Osteocyte (in vitro differentiated cells): ENCODE measurements at regions not wholly inside any gene's neighbourhood (a gene's known extent, or its start where the extent isn't known, plus 50 kb on each side); places are given as distances from the start of the nearest gene placed in this dataset.

Experiments
- DNase-seq: peaks from one replicate; pipeline ENCODE4 v3.0.0; 2021; ENCODE audit warnings: mixed read lengths; ENCODE audit not compliant: unreplicated experiment; ENCODE audit errors: extremely low spot score
- H3K27ac Mint-ChIP-seq: one replicate; pipeline ENCODE4 v1.8.0; 2021; ENCODE audit warnings: mild to moderate bottlenecking, mixed read lengths; ENCODE audit not compliant: unreplicated experiment
- H3K27me3 Mint-ChIP-seq: one replicate; pipeline ENCODE4 v1.8.0; 2021; ENCODE audit warnings: mixed read lengths; ENCODE audit not compliant: unreplicated experiment
- H3K36me3 Mint-ChIP-seq: one replicate; pipeline ENCODE4 v1.8.0; 2021; ENCODE audit warnings: mixed read lengths; ENCODE audit not compliant: unreplicated experiment
- H3K4me1 Mint-ChIP-seq: one replicate; pipeline ENCODE4 v1.8.0; 2021; ENCODE audit warnings: mixed read lengths; ENCODE audit not compliant: unreplicated experiment
- H3K4me3 Mint-ChIP-seq: one replicate; pipeline ENCODE4 v1.8.0; 2021; ENCODE audit warnings: mild to moderate bottlenecking, moderate library complexity, mixed read lengths; ENCODE audit not compliant: unreplicated experiment
- H3K9me3 Mint-ChIP-seq: one replicate; pipeline ENCODE4 v1.8.0; 2021; ENCODE audit warnings: mixed read lengths; ENCODE audit not compliant: unreplicated experiment
- CTCF ChIP-seq: fragments of 200-600 bp; sonication (generic); IDR thresholded peaks from 2 replicates; pipeline ENCODE4 v1.5.0; 2021; ENCODE audit warnings: antibody characterized with exemption, mild to moderate bottlenecking, moderate library complexity

DNA sequence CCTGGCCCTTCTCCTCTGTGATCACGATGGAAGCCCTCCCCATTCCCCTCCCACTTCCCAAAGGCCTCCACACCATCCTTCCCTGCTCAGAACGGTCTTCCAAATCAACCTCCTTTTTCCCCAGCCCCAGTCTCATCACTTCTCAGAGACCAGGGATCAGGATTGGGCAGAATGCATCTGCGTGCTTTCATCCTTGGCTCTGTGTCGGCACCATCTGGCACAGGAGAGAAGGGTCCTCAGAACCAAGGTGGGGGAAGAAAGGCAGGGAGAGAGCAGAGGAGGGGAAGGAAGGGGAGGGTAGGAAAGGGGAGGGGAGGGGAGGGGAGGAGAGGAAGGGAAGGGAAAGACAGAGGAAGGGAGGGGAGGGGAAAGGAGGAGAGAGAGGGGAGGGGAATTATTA lies 52.4 kb upstream of the FICD start:
- H3K36me3 Mint-ChIP-seq: no peaks in the 10 kb centered on the region
- TF ChIP-seq CTCF: no peak
- no peaks in the 10 kb centered on the region for H3K9me3 Mint-ChIP-seq
- H3K4me3 Mint-ChIP-seq: no peak overlapping the region
- no peak overlapping the region for H3K27ac Mint-ChIP-seq
- H3K4me1 Mint-ChIP-seq: no peaks in the 10 kb centered on the region
- H3K27me3 Mint-ChIP-seq: peaks cover 17% of the 10 kb centered on the region
- no peak for DNase-seq

DNA sequence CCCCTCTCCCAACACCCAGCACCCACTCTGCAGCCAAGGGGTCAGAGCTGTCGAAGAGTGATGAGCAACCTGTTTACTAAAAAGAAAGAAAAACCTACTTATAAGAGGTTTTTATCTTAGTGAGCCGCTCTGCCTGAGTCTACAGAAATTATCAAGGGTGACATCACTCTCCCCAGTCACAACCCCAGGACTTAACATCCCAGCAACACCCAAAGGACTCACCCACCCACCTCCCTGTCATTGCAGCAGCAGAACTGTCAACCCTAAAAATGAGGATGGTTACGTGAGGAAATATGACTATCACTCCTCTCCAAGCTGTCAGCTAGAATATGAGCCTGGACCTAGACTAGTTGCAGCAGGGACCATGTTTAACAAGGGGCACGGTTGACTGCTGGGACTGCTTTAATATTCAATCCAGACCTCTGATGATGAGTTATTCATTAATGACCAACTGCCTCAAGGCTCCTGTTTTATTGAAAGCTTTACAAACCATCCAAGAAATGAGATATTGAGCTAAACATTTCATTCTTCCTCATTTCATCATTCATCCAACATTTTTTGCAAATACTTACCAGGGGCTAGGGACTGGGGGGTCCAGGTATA lies 53.9 kb upstream of the FICD start:
- Mint-ChIP-seq H3K4me1 (peaks cover 4% of the 10 kb centered on the region), H3K9me3 (no peaks in the 10 kb centered on the region), H3K4me3 (no peak overlapping the region), H3K36me3 (no peaks in the 10 kb centered on the region), H3K27me3 (peaks cover 17% of the 10 kb centered on the region), H3K27ac (no peak overlapping the region)
- TF ChIP-seq CTCF: no peak
- no peak for DNase-seq

GRCh38 chr12:108459149-108459548 lies 55.9 kb upstream of the FICD start:
- peaks cover 20% of the 10 kb centered on the region for H3K27me3 Mint-ChIP-seq

GRCh38 chr12:108457734-108458361 lies 57.2 kb upstream of the FICD start:
- H3K36me3 Mint-ChIP-seq: no peaks in the 10 kb centered on the region
- H3K27ac Mint-ChIP-seq: no peak overlapping the region
- no peaks in the 10 kb centered on the region for H3K9me3 Mint-ChIP-seq
- peaks cover 20% of the 10 kb centered on the region for H3K27me3 Mint-ChIP-seq
- peak; percentile 43 for TF ChIP-seq CTCF
- H3K4me3 Mint-ChIP-seq: no peak overlapping the region
- peaks cover 7% of the 10 kb centered on the region for H3K4me1 Mint-ChIP-seq
- DNase-seq: no peak

More at GRCh38 chr12:108459149-108459548, 55.9 kb upstream of the FICD start:
- no peaks in the 10 kb centered on the region for H3K36me3 Mint-ChIP-seq
- H3K4me3 Mint-ChIP-seq: no peak overlapping the region
- H3K4me1 Mint-ChIP-seq: peaks cover 7% of the 10 kb centered on the region
- no peak for TF ChIP-seq CTCF
- H3K9me3 Mint-ChIP-seq: no peaks in the 10 kb centered on the region
- H3K27ac Mint-ChIP-seq: no peak overlapping the region
- no peak for DNase-seq

DNA sequence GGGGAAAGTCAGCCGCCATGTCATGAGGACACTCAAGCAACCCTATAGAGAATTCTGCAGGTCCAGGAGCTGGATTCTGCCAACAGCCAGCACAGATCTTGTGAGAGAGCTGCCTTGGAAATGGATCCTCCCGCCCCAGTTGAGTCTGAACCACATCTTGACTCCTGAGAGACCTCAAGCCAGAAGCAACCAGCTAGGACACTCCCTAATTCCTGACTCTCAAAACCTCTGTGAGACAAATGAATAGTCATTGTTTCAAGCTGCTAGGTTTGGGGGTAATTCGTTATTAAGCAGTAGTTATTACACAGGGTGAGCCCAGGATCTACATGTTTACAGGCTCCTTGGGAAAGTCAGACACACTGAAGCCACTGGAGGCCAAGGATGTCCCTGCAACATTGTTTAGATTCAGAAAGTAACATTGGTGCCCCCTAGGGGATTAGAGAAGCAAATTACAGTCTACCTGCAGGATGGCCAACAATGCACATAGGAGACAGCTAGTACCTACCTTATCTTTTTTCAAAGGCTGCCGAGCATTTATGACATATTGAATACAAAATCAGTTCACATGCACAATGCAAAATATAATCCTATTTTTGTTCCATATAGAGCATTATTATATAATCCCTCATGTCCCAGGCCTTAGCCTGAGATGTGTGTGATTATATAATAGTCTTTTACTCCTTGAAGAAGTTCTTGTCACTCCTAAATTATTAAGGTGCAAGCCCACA lies 57.9 kb upstream of the FICD start:
- Mint-ChIP-seq H3K27ac (no peak overlapping the region), H3K4me1 (peaks cover 7% of the 10 kb centered on the region), H3K9me3 (no peaks in the 10 kb centered on the region), H3K36me3 (no peaks in the 10 kb centered on the region), H3K27me3 (peaks cover 23% of the 10 kb centered on the region), H3K4me3 (no peak overlapping the region)
- peak; percentile 76 for TF ChIP-seq CTCF
- no peak for DNase-seq
